Right atrium auricular region (tissue), 2 donors: ENCODE measurements at regions not wholly inside any gene's neighbourhood (a gene's known extent, or its start where the extent isn't known, plus 50 kb on each side); places are given as distances from the start of the nearest gene placed in this dataset.
"Not testable (repeated sequence)": the region's sequence is repeated elsewhere in the genome, so short reads cannot be mapped to it uniquely, and the experiment has no call there.

Experiments used
- DNase-seq: peaks from one replicate; pipeline ENCODE4 v3.0.0-alpha.2; 2019; ENCODE audit warnings: low spot score
- H3K27ac ChIP-seq, 2 donors: fragments of 200-600 bp; sonication (generic); 1 replicate in 1 of 2; 2 replicates in 1 of 2; pipeline ENCODE4 v1.5.1; 2016 to 2019
- H3K27me3 ChIP-seq, 2 donors: fragments of 200-600 bp; sonication (generic); one replicate each; pipeline versions ENCODE4 v1.5.1 to v1.6.0; 2017 to 2019
- H3K36me3 ChIP-seq: fragments of 200-600 bp; sonication (generic); one replicate; pipeline ENCODE4 v1.5.1; 2016
- H3K4me1 ChIP-seq, 2 donors: fragments of 200-600 bp; sonication (generic); one replicate each; pipeline versions ENCODE4 v1.5.1 to v1.6.0; 2017 to 2019
- H3K4me3 ChIP-seq, 2 donors: fragments of 200-600 bp; sonication (generic); 1 replicate in 1 of 2; 2 replicates in 1 of 2; pipeline ENCODE4 v1.5.1; 2017 to 2019; ENCODE audit warnings: mild to moderate bottlenecking in 1 of 2, moderate library complexity in 1 of 2
- H3K9me3 ChIP-seq, 2 donors: fragments of 200-600 bp; sonication (generic); one replicate each; pipeline ENCODE4 v1.5.1; 2019
- CTCF ChIP-seq, 2 donors: fragments of 200-600 bp; sonication (generic); IDR thresholded peaks; one replicate each; pipeline ENCODE4 v1.5.1; 2019; ENCODE audit warnings: antibody characterized with exemption in 2 of 2

GRCh38 chr18:11470941-11471340 is 138.5 kb upstream of the SLC35G4 start:
- no peaks in the 10 kb centered on the region for H3K36me3 ChIP-seq
- no peaks in the 10 kb centered on the region for H3K27me3 ChIP-seq
- H3K4me1 ChIP-seq = no peaks in the 10 kb centered on the region
- H3K27ac ChIP-seq = no peak overlapping the region
- no peak overlapping the region for H3K4me3 ChIP-seq
- H3K9me3 ChIP-seq = no peaks in the 10 kb centered on the region
- no peak for DNase-seq
- no peak for TF ChIP-seq CTCF (IDR thresholded peaks at IDR 0.05)

GRCh38 chr18:11468617-11469016 is 140.8 kb upstream of the SLC35G4 start:
- H3K27me3 ChIP-seq = no peaks in the 10 kb centered on the region
- H3K4me3 ChIP-seq = no peak overlapping the region
- H3K4me1 ChIP-seq = no peaks in the 10 kb centered on the region
- TF ChIP-seq CTCF (IDR thresholded peaks at IDR 0.05) = no peak
- no peaks in the 10 kb centered on the region for H3K9me3 ChIP-seq
- H3K36me3 ChIP-seq = no peaks in the 10 kb centered on the region
- no peak overlapping the region for H3K27ac ChIP-seq
- no peak for DNase-seq

GRCh38 chr18:11468120-11468519 is 141.3 kb upstream of the SLC35G4 start:
- H3K27me3 ChIP-seq = no peaks in the 10 kb centered on the region
- no peak overlapping the region for H3K27ac ChIP-seq
- no peak overlapping the region for H3K4me3 ChIP-seq
- no peak for DNase-seq
- no peaks in the 10 kb centered on the region for H3K9me3 ChIP-seq
- no peak for TF ChIP-seq CTCF (IDR thresholded peaks at IDR 0.05)
- H3K36me3 ChIP-seq = no peaks in the 10 kb centered on the region
- H3K4me1 ChIP-seq = no peaks in the 10 kb centered on the region

GRCh38 chr18:11467611-11468010 is 141.8 kb upstream of the SLC35G4 start:
- Histone ChIP-seq H3K9me3 (no peaks in the 10 kb centered on the region), H3K4me3 (no peak overlapping the region), H3K36me3 (no peaks in the 10 kb centered on the region), H3K27me3 (no peaks in the 10 kb centered on the region), H3K27ac (no peak overlapping the region), H3K4me1 (no peaks in the 10 kb centered on the region)
- no peak for TF ChIP-seq CTCF (IDR thresholded peaks at IDR 0.05)
- DNase-seq = no peak

GRCh38 chr18:11464129-11464528 is 145.3 kb upstream of the SLC35G4 start:
- Histone ChIP-seq H3K4me1 (no peaks in the 10 kb centered on the region), H3K27me3 (no peaks in the 10 kb centered on the region), H3K4me3 (no peak overlapping the region), H3K36me3 (no peaks in the 10 kb centered on the region), H3K9me3 (no peaks in the 10 kb centered on the region), H3K27ac (no peak overlapping the region)
- TF ChIP-seq CTCF (IDR thresholded peaks at IDR 0.05) = no peak
- DNase-seq = no peak

- DNase-seq = no peak
- no peaks in the 10 kb centered on the region for H3K27me3 ChIP-seq
- no peak for TF ChIP-seq CTCF (IDR thresholded peaks at IDR 0.05)
- H3K4me3 ChIP-seq = no peak overlapping the region
- no peaks in the 10 kb centered on the region for H3K9me3 ChIP-seq
- no peak overlapping the region for H3K27ac ChIP-seq
- no peaks in the 10 kb centered on the region for H3K4me1 ChIP-seq
- no peaks in the 10 kb centered on the region for H3K36me3 ChIP-seq
These were observed 150.9 kb upstream of the SLC35G4 start for GRCh38 chr18:11458447-11458846.

GRCh38 chr18:11457853-11458252 is 151.5 kb upstream of the SLC35G4 start:
- H3K4me1 ChIP-seq, H3K9me3 ChIP-seq, H3K27me3 ChIP-seq, DNase-seq, H3K27ac ChIP-seq, H3K4me3 ChIP-seq, H3K36me3 ChIP-seq: not testable (repeated sequence)
